ENCODE measurements at regions not wholly inside any gene's neighbourhood (a gene's known extent, or its start where the extent isn't known, plus 50 kb on each side); places are given as distances from the start of the nearest gene placed in this dataset.

- TF ChIP-seq USF1 (IDR thresholded peaks at IDR 0.05) (no peak), REST (IDR thresholded peaks at IDR 0.05; ENCODE audit: low read depth) (no peak), MAX (IDR thresholded peaks at IDR 0.05) (no peak), FOXM1 (IDR thresholded peaks at IDR 0.05; ENCODE audit: borderline replicate concordance, low read depth) (no peak), CREB1 (IDR thresholded peaks at IDR 0.05; ENCODE audit: low read depth) (no peak), YY1 (IDR thresholded peaks at IDR 0.05; ENCODE audit: low read depth) (no peak), EP300 (IDR thresholded peaks at IDR 0.05; ENCODE audit: borderline replicate concordance) (no peak), NFIC (IDR thresholded peaks at IDR 0.05) (no peak), TCF12 (IDR thresholded peaks at IDR 0.05; ENCODE audit: low read depth) (no peak), CEBPB (IDR thresholded peaks at IDR 0.05) (no peak), RAD21 (IDR thresholded peaks at IDR 0.05; ENCODE audit: low read depth) (no peak), TAF1 (IDR thresholded peaks at IDR 0.05; ENCODE audit: low read depth) (no peak), EGR1 (IDR thresholded peaks at IDR 0.05) (no peak), TEAD4 (IDR thresholded peaks at IDR 0.05) (no peak), ZBTB7A (IDR thresholded peaks at IDR 0.05; ENCODE audit: low read depth) (no peak)
Observed at GRCh38 chr11:104484804-104485554, 321.0 kb upstream of the PDGFD start.

- TF ChIP-seq FOXM1 (IDR thresholded peaks at IDR 0.05; ENCODE audit: borderline replicate concordance, low read depth), result no peak
- TF ChIP-seq USF1 (IDR thresholded peaks at IDR 0.05), result no peak
- no peak for TF ChIP-seq NFIC (IDR thresholded peaks at IDR 0.05)
- no peak for TF ChIP-seq YY1 (IDR thresholded peaks at IDR 0.05; ENCODE audit: low read depth)
- no peak for TF ChIP-seq EGR1 (IDR thresholded peaks at IDR 0.05)
- no peak for TF ChIP-seq RAD21 (IDR thresholded peaks at IDR 0.05; ENCODE audit: low read depth)
- TF ChIP-seq TEAD4 (IDR thresholded peaks at IDR 0.05), result no peak
- no peak for TF ChIP-seq TAF1 (IDR thresholded peaks at IDR 0.05; ENCODE audit: low read depth)
- TF ChIP-seq TCF12 (IDR thresholded peaks at IDR 0.05; ENCODE audit: low read depth), result no peak
Observed at GRCh38 chr11:104476898-104477297, 313.0 kb upstream of the PDGFD start.

GRCh38 chr11:104476454-104476853 is 312.5 kb upstream of the PDGFD start:
- TF ChIP-seq NFIC (IDR thresholded peaks at IDR 0.05), result no peak
- TF ChIP-seq EGR1 (IDR thresholded peaks at IDR 0.05), result no peak
- TF ChIP-seq EP300 (IDR thresholded peaks at IDR 0.05; ENCODE audit: borderline replicate concordance), result no peak
- TF ChIP-seq REST (IDR thresholded peaks at IDR 0.05; ENCODE audit: low read depth), result no peak

- TF ChIP-seq EGR1 (IDR thresholded peaks at IDR 0.05) (no peak), YY1 (IDR thresholded peaks at IDR 0.05; ENCODE audit: low read depth) (no peak), EP300 (IDR thresholded peaks at IDR 0.05; ENCODE audit: borderline replicate concordance) (no peak), FOXM1 (IDR thresholded peaks at IDR 0.05; ENCODE audit: borderline replicate concordance, low read depth) (no peak), TAF1 (IDR thresholded peaks at IDR 0.05; ENCODE audit: low read depth) (no peak), CEBPB (IDR thresholded peaks at IDR 0.05) (no peak), REST (IDR thresholded peaks at IDR 0.05; ENCODE audit: low read depth) (no peak), RAD21 (IDR thresholded peaks at IDR 0.05; ENCODE audit: low read depth) (no peak), NFIC (IDR thresholded peaks at IDR 0.05) (no peak), TCF12 (IDR thresholded peaks at IDR 0.05; ENCODE audit: low read depth) (no peak)
Observed at GRCh38 chr11:104467404-104467803, 303.5 kb upstream of the PDGFD start.

GRCh38 chr11:104465321-104465720 is 301.4 kb upstream of the PDGFD start:
- no peak for TF ChIP-seq YY1 (IDR thresholded peaks at IDR 0.05; ENCODE audit: low read depth)
- TF ChIP-seq TCF12 (IDR thresholded peaks at IDR 0.05; ENCODE audit: low read depth), result no peak
- TF ChIP-seq NFIC (IDR thresholded peaks at IDR 0.05), result no peak
- no peak for TF ChIP-seq ZBTB7A (IDR thresholded peaks at IDR 0.05; ENCODE audit: low read depth)
- no peak for TF ChIP-seq MAX (IDR thresholded peaks at IDR 0.05)
- TF ChIP-seq TAF1 (IDR thresholded peaks at IDR 0.05; ENCODE audit: low read depth), result no peak
- TF ChIP-seq EGR1 (IDR thresholded peaks at IDR 0.05), result no peak
- no peak for TF ChIP-seq FOXM1 (IDR thresholded peaks at IDR 0.05; ENCODE audit: borderline replicate concordance, low read depth)
- TF ChIP-seq TEAD4 (IDR thresholded peaks at IDR 0.05), result no peak
- no peak for TF ChIP-seq EP300 (IDR thresholded peaks at IDR 0.05; ENCODE audit: borderline replicate concordance)
- TF ChIP-seq CREB1 (IDR thresholded peaks at IDR 0.05; ENCODE audit: low read depth), result no peak
